GM12878 (cell line): ENCODE measurements at regions not wholly inside any gene's neighbourhood (a gene's known extent, or its start where the extent isn't known, plus 50 kb on each side); places are given as distances from the start of the nearest gene placed in this dataset.

Source experiments
- ATAC-seq: fragments of 200-7000 bp; cut with Tn5 transposase; 3 replicates; pipeline ENCODE4 v1.9.1; 2020; ENCODE audit warnings: mild to moderate bottlenecking, moderate library complexity
- BruUV-seq: library from RNA; stranded (reverse); fragments of 400-500 nt; replicated peaks from 2 replicates; lab custom pipeline; 2021; lab: Mats Ljungman, UMichigan
- CTCF ChIA-PET: fragments of 300-600 bp; sonication (Branson Sonifier 250); formaldehyde crosslinking; extraction: SDS; loops from one replicate; lab custom pipeline; 2021; ENCODE audit warnings: inconsistent platforms; lab: Yijun Ruan, JAX
- POLR2A ChIA-PET: fragments of 350-600 bp; formaldehyde crosslinking; extraction: SDS; loops from one replicate; lab custom pipeline; 2021; ENCODE audit warnings: inconsistent platforms; lab: Charles Lee
- RAD21 ChIA-PET: fragments of 300-600 bp; sonication (Branson Sonifier 250); formaldehyde crosslinking; loops from one replicate; lab custom pipeline; 2023; ENCODE audit warnings: antibody characterized with exemption; ENCODE audit not compliant: unreplicated experiment; lab: Charles Lee
- SMC1A ChIA-PET: fragments of 300-600 bp; sonication (Branson Sonifier 250); formaldehyde crosslinking; loops from one replicate; lab custom pipeline; 2023; ENCODE audit not compliant: unreplicated experiment, uncharacterized antibody; lab: Charles Lee
- DNase-seq: peaks from one replicate; pipeline ENCODE4 v3.0.0-alpha.2; 2011; ENCODE audit warnings: low read depth, low spot score
- FAIRE-seq: peaks from 3 replicates; lab custom pipeline; 2011; peaks lifted over from hg19 to GRCh38; lab: Jason Lieb, UNC
- H2AFZ ChIP-seq: 2 replicates; pipeline ENCODE4 v1.6.0; 2011; ENCODE audit warnings: low read depth, low read length, control low read depth; ENCODE audit not compliant: control insufficient read depth
- H3K27ac ChIP-seq: 2 replicates; pipeline ENCODE4 v1.5.1; 2011; ENCODE audit warnings: control low read depth; ENCODE audit not compliant: control insufficient read depth, insufficient read depth
- H3K27me3 ChIP-seq, 2 experiments: replicated peaks in 1 of 2; 2 replicates each; pipeline versions ENCODE4 v1.6.0 to v1.6.1; 2011; ENCODE audit warnings: low read length in 1 of 2; ENCODE audit not compliant: control insufficient read depth in 2 of 2, insufficient read depth in 2 of 2
- H3K36me3 ChIP-seq, 2 experiments: 2 replicates each; pipeline ENCODE4 v1.5.1; 2011; ENCODE audit warnings: low read length in 1 of 2; ENCODE audit not compliant: control insufficient read depth in 2 of 2, insufficient read depth in 2 of 2
- H3K4me1 ChIP-seq: 2 replicates; pipeline ENCODE4 v1.6.1; 2011; ENCODE audit warnings: mild to moderate bottlenecking, low read length, moderate library complexity, mixed read lengths; ENCODE audit not compliant: control insufficient read depth, insufficient read depth
- H3K4me2 ChIP-seq: 2 replicates; pipeline ENCODE4 v1.6.0; 2011; ENCODE audit warnings: control low read depth; ENCODE audit not compliant: control insufficient read depth, insufficient read depth
- H3K4me3 ChIP-seq: fragments of 200-600 bp; sonication (generic); 2 replicates; pipeline ENCODE4 v1.5.1; 2016
- H3K79me2 ChIP-seq: 2 replicates; pipeline ENCODE4 v1.6.0; 2011; ENCODE audit warnings: low read length; ENCODE audit not compliant: control insufficient read depth, insufficient read depth
- H3K9ac ChIP-seq: 2 replicates; pipeline ENCODE4 v1.8.0; 2011; ENCODE audit warnings: low read length, control low read depth, mixed read lengths; ENCODE audit not compliant: control insufficient read depth, insufficient read depth
- H3K9me3 ChIP-seq: replicated peaks from 3 replicates; pipeline ENCODE4 v1.5.1; 2011; ENCODE audit warnings: mild to moderate bottlenecking, low read length; ENCODE audit not compliant: control insufficient read depth, insufficient read depth
- H4K20me1 ChIP-seq: 2 replicates; pipeline ENCODE4 v1.6.0; 2011; ENCODE audit not compliant: control insufficient read depth, insufficient read depth
- ATF2 ChIP-seq: IDR thresholded peaks from 2 replicates; pipeline ENCODE4 v1.6.1; 2012; ENCODE audit warnings: low read length, inconsistent platforms
- CBX3 ChIP-seq: fragments of 200-600 bp; sonication (generic); IDR thresholded peaks from 2 replicates; pipeline ENCODE4 v1.6.1; 2016; ENCODE audit warnings: low read depth, borderline replicate concordance
- HCFC1 ChIP-seq: fragments of 150-350 bp; IDR thresholded peaks from 2 replicates; pipeline ENCODE4 v1.6.1; 2014; ENCODE audit warnings: low read length
- IKZF2 ChIP-seq, 2 experiments: fragments of 450-650 bp; IDR thresholded peaks; 2 replicates each; pipeline ENCODE4 v1.6.1; 2017; ENCODE audit warnings: mild to moderate bottlenecking in 2 of 2, moderate library complexity in 2 of 2
- MAX ChIP-seq: IDR thresholded peaks from 2 replicates; pipeline ENCODE4 v1.6.1; 2012; ENCODE audit warnings: low read depth, low read length, improper control_type of control experiment
- MLLT1 ChIP-seq: fragments of 450-650 bp; IDR thresholded peaks from 2 replicates; pipeline ENCODE4 v1.6.1; 2016; ENCODE audit warnings: mild to moderate bottlenecking
- NR2C2 ChIP-seq: IDR thresholded peaks from 2 replicates; pipeline ENCODE4 v1.6.1; 2011; ENCODE audit warnings: borderline replicate concordance, low read depth; ENCODE audit not compliant: control insufficient read depth, insufficient read length
- POLR2A ChIP-seq: IDR thresholded peaks from 2 replicates; pipeline ENCODE4 v1.6.1; 2011; ENCODE audit warnings: low read depth, mild to moderate bottlenecking, low read length
- STAT1 ChIP-seq: fragments of 450-650 bp; conservative IDR thresholded peaks from 2 replicates; pipeline ENCODE4 v1.6.1; 2014; ENCODE audit warnings: antibody characterized with exemption, mild to moderate bottlenecking
- STAT3 ChIP-seq: IDR thresholded peaks from 2 replicates; pipeline ENCODE4 v1.6.1; 2011; ENCODE audit warnings: low read depth, low read length, improper control_type of control experiment
- TARDBP ChIP-seq: IDR thresholded peaks from 2 replicates; pipeline ENCODE4 v1.6.1; 2016; ENCODE audit warnings: borderline replicate concordance
- YBX1 ChIP-seq: fragments of 450-650 bp; IDR thresholded peaks from 2 replicates; pipeline ENCODE4 v1.6.1; 2016; ENCODE audit warnings: antibody characterized with exemption
- ZBTB4 ChIP-seq: fragments of 450-650 bp; formaldehyde crosslinking; IDR thresholded peaks from 2 replicates; pipeline ENCODE4 v1.4.0; 2022; ENCODE audit warnings: mild to moderate bottlenecking, moderate library complexity
- WGBS: methylation state at CpG from one replicate; pipeline ENCODE4 v1.1.6; 2016; ENCODE audit warnings: low lambda C conversion rate; ENCODE audit not compliant: insufficient replicate concordance, insufficient coverage; ENCODE audit errors: missing lambda C conversion rate; 5-methylcytosine and 5-hydroxymethylcytosine counted together
- in situ Hi-C: fragments of 300-500 bp; cut with MboI; formaldehyde crosslinking; loops from 9 replicates; pipeline ENCODE4 v1.14.3; 2018; ENCODE audit warnings: mixed read lengths
- intact Hi-C: fragments of 100-400 bp; cut with micrococcal nuclease; formaldehyde crosslinking; loops from one replicate; pipeline ENCODE4 v1.14.2; 2022; ENCODE audit not compliant: unreplicated experiment

GRCh38 chr6:112576423-112576822 lies 229.3 kb downstream of the RFPL4B start (continued):
- TF ChIP-seq NR2C2 (no peak), IKZF2 (IDR thresholded peaks at IDR 0.05) (no peak)
- TF ChIP-seq, all 136 proteins: peak for 0

GRCh38 chr6:112579601-112580000 lies 232.5 kb downstream of the RFPL4B start:
- WGBS: 0% methylated on average over 1 of the region's 1 CpG
- H3K9ac ChIP-seq: no peak overlapping the region
- no TSS peak for BruUV-seq
- TF ChIP-seq MAX (no peak), ZBTB4 (CRISPR knock-in tag) (no peak), ATF2 (no peak), YBX1 (no peak), POLR2A (no peak), CBX3 (no peak), MLLT1 (no peak), STAT3 (no peak), TARDBP (no peak), STAT1 (no peak), IKZF2 (IDR thresholded peaks at IDR 0.05) (no peak), HCFC1 (no peak)
- POLR2A ChIA-PET: no interaction called here
- H3K4me2 ChIP-seq: no peak overlapping the region
- no peaks in the 10 kb centered on the region for H3K79me2 ChIP-seq
- no peaks in the 10 kb centered on the region for H4K20me1 ChIP-seq
- intact Hi-C loops (no loop called here), in situ Hi-C loops (no loop called here)
- RAD21 ChIA-PET: no interaction called here
- no peak overlapping the region for H3K4me3 ChIP-seq
- H3K27ac ChIP-seq: no peak overlapping the region
- H3K4me1 ChIP-seq: no peaks in the 10 kb centered on the region
- FAIRE-seq (no peak), ATAC-seq (no peak), DNase-seq (no peak)
- H3K9me3 ChIP-seq: no peaks in the 10 kb centered on the region
- no peaks in the 10 kb centered on the region for H3K36me3 ChIP-seq
- CTCF ChIA-PET: no interaction called here
- no peaks in the 10 kb centered on the region for H3K27me3 ChIP-seq
- SMC1A ChIA-PET: no interaction called here
- H2AFZ ChIP-seq: no peak overlapping the region
